CD14-positive monocyte (primary cell): ENCODE measurements at regions not wholly inside any gene's neighbourhood (a gene's known extent, or its start where the extent isn't known, plus 50 kb on each side); places are given as distances from the start of the nearest gene placed in this dataset.

Source experiments
- DNase-seq, 3 donors: peaks; one replicate each; pipeline ENCODE4 v3.0.0-alpha.2; 2011 to 2022
- H2AFZ ChIP-seq: 2 replicates; pipeline ENCODE4 v1.6.0; 2012; ENCODE audit warnings: mild to moderate bottlenecking, low read depth, low read length, inconsistent platforms; ENCODE audit not compliant: insufficient read depth, poor library complexity, severe bottlenecking
- H3K27ac ChIP-seq, 2 donors: 1 replicate in 1 of 2; 2 replicates in 1 of 2; pipeline ENCODE4 v1.5.1; 2012 to 2013; ENCODE audit warnings: low read length in 2 of 2, control low read depth in 1 of 2, inconsistent platforms in 1 of 2, low read depth in 1 of 2, mild to moderate bottlenecking in 1 of 2
- H3K27me3 ChIP-seq, 2 donors: one replicate each; pipeline versions ENCODE4 v1.6.0 to v1.6.1; 2011 to 2013; ENCODE audit warnings: low read length in 2 of 2; ENCODE audit not compliant: control insufficient read depth in 2 of 2, insufficient read depth in 2 of 2
- H3K36me3 ChIP-seq, 2 donors: replicated peaks in 1 of 2; 1 replicate in 1 of 2; 2 replicates in 1 of 2; pipeline versions ENCODE4 v1.5.1 to v1.6.1; 2012 to 2013; ENCODE audit warnings: low read length in 2 of 2, control low read depth in 1 of 2, inconsistent platforms in 1 of 2, mild to moderate bottlenecking in 1 of 2; ENCODE audit not compliant: insufficient read depth in 2 of 2, control insufficient read depth in 1 of 2
- H3K4me1 ChIP-seq, 2 donors: 1 replicate in 1 of 2; 2 replicates in 1 of 2; pipeline versions ENCODE4 v1.5.1 to v1.6.1; 2012 to 2013; ENCODE audit warnings: low read length in 2 of 2, control low read depth in 1 of 2, inconsistent platforms in 1 of 2, mild to moderate bottlenecking in 1 of 2, moderate library complexity in 1 of 2; ENCODE audit not compliant: insufficient read depth in 2 of 2, control insufficient read depth in 1 of 2
- H3K4me2 ChIP-seq: replicated peaks from 2 replicates; pipeline ENCODE3; 2012; ENCODE audit warnings: low read length, moderate library complexity, mild to moderate bottlenecking; ENCODE audit not compliant: poor library complexity, severe bottlenecking; ENCODE audit errors: extremely low read depth
- H3K4me3 ChIP-seq, 3 experiments: fragments of 200-600 bp in 1 of 3; sonication (generic) in 1 of 3; replicated peaks in 1 of 3; 1 replicate in 2 of 3; 2 replicates in 1 of 3; pipeline ENCODE4 v1.5.1; 2011 to 2013; ENCODE audit warnings: low read length in 3 of 3, mild to moderate bottlenecking in 3 of 3, control low read depth in 2 of 3, low read depth in 2 of 3, inconsistent platforms in 1 of 3, moderate library complexity in 1 of 3
- H3K79me2 ChIP-seq: 2 replicates; pipeline ENCODE4 v1.6.0; 2012; ENCODE audit warnings: mild to moderate bottlenecking, control low read depth, inconsistent platforms, low read length, moderate library complexity; ENCODE audit not compliant: insufficient read depth
- H3K9ac ChIP-seq: 2 replicates; pipeline ENCODE4 v1.6.0; 2017; ENCODE audit warnings: low read length, mild to moderate bottlenecking; ENCODE audit not compliant: insufficient read depth, poor library complexity, severe bottlenecking
- H3K9me3 ChIP-seq, 2 donors: replicated peaks in 1 of 2; 1 replicate in 1 of 2; 2 replicates in 1 of 2; pipeline versions ENCODE4 v1.5.1 to v1.6.1; 2012 to 2013; ENCODE audit warnings: low read length in 2 of 2, control low read depth in 1 of 2; ENCODE audit not compliant: control insufficient read depth in 1 of 2, insufficient read depth in 1 of 2
- H4K20me1 ChIP-seq: 2 replicates; pipeline ENCODE4 v1.6.0; 2012; ENCODE audit warnings: mild to moderate bottlenecking, low read length, control low read depth, moderate library complexity; ENCODE audit not compliant: insufficient read depth
- H3K27ac Mint-ChIP-seq, 7 donors: one replicate each; pipeline ENCODE4 v1.8.0; 2020; ENCODE audit warnings: mild to moderate bottlenecking in 7 of 7, mixed read lengths in 7 of 7, moderate library complexity in 6 of 7, inconsistent platforms in 2 of 7
- H3K27me3 Mint-ChIP-seq, 3 donors: one replicate each; pipeline ENCODE4 v1.8.0; 2021 to 2022; ENCODE audit warnings: low read depth in 3 of 3, mild to moderate bottlenecking in 3 of 3, mixed read lengths in 3 of 3, moderate library complexity in 3 of 3, inconsistent platforms in 1 of 3
- H3K36me3 Mint-ChIP-seq, 2 donors: one replicate each; pipeline ENCODE4 v1.8.0; 2020; ENCODE audit warnings: mixed read lengths in 2 of 2, inconsistent platforms in 1 of 2, mild to moderate bottlenecking in 1 of 2
- H3K4me1 Mint-ChIP-seq: one replicate; pipeline ENCODE4 v1.8.0; 2020; ENCODE audit warnings: mild to moderate bottlenecking, mixed read lengths
- H3K4me3 Mint-ChIP-seq, 2 donors: one replicate each; pipeline ENCODE4 v1.8.0; 2020; ENCODE audit warnings: mild to moderate bottlenecking in 2 of 2, mixed read lengths in 2 of 2, moderate library complexity in 1 of 2
- H3K9me3 Mint-ChIP-seq, 7 donors: one replicate each; pipeline ENCODE4 v1.8.0; 2020 to 2022; ENCODE audit warnings: mixed read lengths in 7 of 7, mild to moderate bottlenecking in 6 of 7, moderate library complexity in 6 of 7, inconsistent platforms in 2 of 7
- WGBS: methylation state at CpG from one replicate; pipeline ENCODE4 v1.1.5; 2013; ENCODE audit warnings: missing lambda C conversion rate; ENCODE audit not compliant: insufficient coverage; 5-methylcytosine and 5-hydroxymethylcytosine counted together
- intact Hi-C, 2 donors: fragments of 100-400 bp; cut with micrococcal nuclease; formaldehyde crosslinking; loops; one replicate each; pipeline versions ENCODE4 v1.15.0 to v1.15.1; 2023
- TF ChIP-seq, protein P1 (sequence below): fragments of 200-600 bp; IDR thresholded peaks from one replicate; pipeline ENCODE4 v1.8.0; 2022; ENCODE audit warnings: antibody characterized with exemption, mild to moderate bottlenecking

DNA sequence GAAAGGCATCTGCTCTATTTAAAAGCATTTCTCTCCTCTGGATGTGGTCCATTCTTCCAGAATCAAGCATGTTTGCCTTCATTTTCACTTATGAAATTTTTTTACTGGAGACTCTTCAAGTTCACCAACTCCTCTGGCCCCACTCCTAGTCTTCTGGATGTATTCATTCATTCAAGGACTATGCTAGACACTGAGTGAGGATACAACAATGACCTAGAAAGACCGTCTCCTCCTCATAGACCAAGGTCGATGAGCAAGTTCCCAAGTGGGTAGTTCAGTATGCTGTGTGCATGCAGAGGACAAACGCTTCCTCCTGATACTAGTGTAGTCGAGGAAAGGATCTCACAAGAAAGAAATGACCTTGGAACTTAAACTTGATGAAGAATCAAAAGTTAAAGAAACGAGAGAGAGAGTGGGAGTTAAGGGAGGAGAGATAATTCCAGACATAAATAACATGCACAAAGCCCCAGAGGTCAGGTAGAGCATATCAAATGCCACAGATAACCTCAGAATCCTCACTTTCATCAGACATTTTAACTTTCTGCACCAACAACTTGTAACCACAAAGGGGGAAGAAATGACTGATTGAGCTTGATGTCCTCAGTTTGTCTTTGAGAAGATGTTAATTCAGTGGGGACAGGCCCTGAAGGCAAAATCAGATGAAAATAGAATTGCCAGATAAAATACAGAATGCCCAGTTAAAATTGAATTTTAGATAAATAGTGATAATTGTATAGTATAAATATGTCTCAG is 149.4 kb downstream of the IMPG2 start:
- peaks cover 2 to 7% (median 5%) of the 10 kb centered on the region in 7 donors for H3K9me3 Mint-ChIP-seq
- Histone ChIP-seq H3K9me3 (no peaks in the 10 kb centered on the region), H4K20me1 (no peaks in the 10 kb centered on the region), H3K27me3 (no peaks in the 10 kb centered on the region), H3K79me2 (no peaks in the 10 kb centered on the region), H3K4me1 (no peaks in the 10 kb centered on the region), H3K27ac (no peak overlapping the region), H3K4me2 (no peak overlapping the region), H3K36me3 (no peaks in the 10 kb centered on the region), H3K9ac (no peak overlapping the region), H3K4me3 (no peak overlapping the region), H2AFZ (no peak overlapping the region)
- peaks cover 0 to 4% (median 0%) of the 10 kb centered on the region in 3 donors for H3K27me3 Mint-ChIP-seq
- H3K27ac Mint-ChIP-seq = no peak overlapping the region
- H3K4me3 Mint-ChIP-seq = no peak overlapping the region
- TF ChIP-seq, protein P1, sequence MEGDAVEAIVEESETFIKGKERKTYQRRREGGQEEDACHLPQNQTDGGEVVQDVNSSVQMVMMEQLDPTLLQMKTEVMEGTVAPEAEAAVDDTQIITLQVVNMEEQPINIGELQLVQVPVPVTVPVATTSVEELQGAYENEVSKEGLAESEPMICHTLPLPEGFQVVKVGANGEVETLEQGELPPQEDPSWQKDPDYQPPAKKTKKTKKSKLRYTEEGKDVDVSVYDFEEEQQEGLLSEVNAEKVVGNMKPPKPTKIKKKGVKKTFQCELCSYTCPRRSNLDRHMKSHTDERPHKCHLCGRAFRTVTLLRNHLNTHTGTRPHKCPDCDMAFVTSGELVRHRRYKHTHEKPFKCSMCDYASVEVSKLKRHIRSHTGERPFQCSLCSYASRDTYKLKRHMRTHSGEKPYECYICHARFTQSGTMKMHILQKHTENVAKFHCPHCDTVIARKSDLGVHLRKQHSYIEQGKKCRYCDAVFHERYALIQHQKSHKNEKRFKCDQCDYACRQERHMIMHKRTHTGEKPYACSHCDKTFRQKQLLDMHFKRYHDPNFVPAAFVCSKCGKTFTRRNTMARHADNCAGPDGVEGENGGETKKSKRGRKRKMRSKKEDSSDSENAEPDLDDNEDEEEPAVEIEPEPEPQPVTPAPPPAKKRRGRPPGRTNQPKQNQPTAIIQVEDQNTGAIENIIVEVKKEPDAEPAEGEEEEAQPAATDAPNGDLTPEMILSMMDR = no peak
- DNase-seq = no peak
- intact Hi-C loops = no loop called here
- WGBS = 100% methylated on average over 1 of the region's 5 CpGs
- no peaks in the 10 kb centered on the region for H3K4me1 Mint-ChIP-seq
- H3K36me3 Mint-ChIP-seq = no peaks in the 10 kb centered on the region

- H3K27me3 ChIP-seq = no peaks in the 10 kb centered on the region
- H3K4me3 Mint-ChIP-seq = no peak overlapping the region
- DNase-seq = no peak
- H3K4me2 ChIP-seq = no peak overlapping the region
- no peak overlapping the region for H3K9ac ChIP-seq
- peaks cover 0 to 5% (median 4%) of the 10 kb centered on the region in 7 donors for H3K9me3 Mint-ChIP-seq
- H3K79me2 ChIP-seq = no peaks in the 10 kb centered on the region
- H3K27ac ChIP-seq = no peak overlapping the region
- H3K36me3 ChIP-seq = no peaks in the 10 kb centered on the region
- H3K4me3 ChIP-seq = no peak overlapping the region
- TF ChIP-seq, protein P1 = no peak
- H4K20me1 ChIP-seq = no peaks in the 10 kb centered on the region
- no peaks in the 10 kb centered on the region for H3K9me3 ChIP-seq
- H3K4me1 ChIP-seq = no peaks in the 10 kb centered on the region
- peaks cover 0 to 4% (median 0%) of the 10 kb centered on the region in 3 donors for H3K27me3 Mint-ChIP-seq
- no peak overlapping the region for H2AFZ ChIP-seq
- no peaks in the 10 kb centered on the region for H3K36me3 Mint-ChIP-seq
- 91% methylated on average over 1 of the region's 8 CpGs for WGBS
- H3K4me1 Mint-ChIP-seq = no peaks in the 10 kb centered on the region
- intact Hi-C loops = no loop called here
- H3K27ac Mint-ChIP-seq = no peak overlapping the region
Observed at GRCh38 chr3:101170062-101170771, 150.2 kb downstream of the IMPG2 start.
